Gastroesophageal sphincter (tissue), 3 donors: ENCODE measurements at regions not wholly inside any gene's neighbourhood (a gene's known extent, or its start where the extent isn't known, plus 50 kb on each side); places are given as distances from the start of the nearest gene placed in this dataset.

Experiments
- CTCF ChIP-seq, 4 experiments: fragments of 200-600 bp in 2 of 4; fragments of 450-650 bp in 2 of 4; sonication (generic) in 1 of 4; IDR thresholded peaks; one replicate each; pipeline ENCODE4 v1.5.1; 2017 to 2019; ENCODE audit warnings: antibody characterized with exemption in 4 of 4, mild to moderate bottlenecking in 2 of 4, moderate library complexity in 2 of 4
- EP300 ChIP-seq: sonication (generic); formaldehyde crosslinking; IDR thresholded peaks from one replicate; pipeline ENCODE4 v1.6.1; 2017; ENCODE audit warnings: antibody characterized with exemption, mild to moderate bottlenecking
- POLR2A ChIP-seq, 2 donors: fragments of 450-650 bp; IDR thresholded peaks; one replicate each; pipeline ENCODE4 v1.6.1; 2017; ENCODE audit warnings: antibody characterized with exemption in 2 of 2, mild to moderate bottlenecking in 2 of 2, moderate library complexity in 1 of 2
- POLR2AphosphoS5 ChIP-seq: sonication (generic); formaldehyde crosslinking; IDR thresholded peaks from one replicate; pipeline ENCODE4 v1.6.1; 2017; ENCODE audit warnings: antibody characterized with exemption

- TF ChIP-seq CTCF (IDR thresholded peaks at IDR 0.05) = no peak
- TF ChIP-seq POLR2A (IDR thresholded peaks at IDR 0.05) = no peak
- TF ChIP-seq POLR2AphosphoS5 = no peak
- TF ChIP-seq EP300 = no peak
These were observed 116.8 kb upstream of the SGO1 start for GRCh38 chr3:20302766-20303165.
